ENCODE measurements at regions not wholly inside any gene's neighbourhood (a gene's known extent, or its start where the extent isn't known, plus 50 kb on each side); places are given as distances from the start of the nearest gene placed in this dataset.

DNA sequence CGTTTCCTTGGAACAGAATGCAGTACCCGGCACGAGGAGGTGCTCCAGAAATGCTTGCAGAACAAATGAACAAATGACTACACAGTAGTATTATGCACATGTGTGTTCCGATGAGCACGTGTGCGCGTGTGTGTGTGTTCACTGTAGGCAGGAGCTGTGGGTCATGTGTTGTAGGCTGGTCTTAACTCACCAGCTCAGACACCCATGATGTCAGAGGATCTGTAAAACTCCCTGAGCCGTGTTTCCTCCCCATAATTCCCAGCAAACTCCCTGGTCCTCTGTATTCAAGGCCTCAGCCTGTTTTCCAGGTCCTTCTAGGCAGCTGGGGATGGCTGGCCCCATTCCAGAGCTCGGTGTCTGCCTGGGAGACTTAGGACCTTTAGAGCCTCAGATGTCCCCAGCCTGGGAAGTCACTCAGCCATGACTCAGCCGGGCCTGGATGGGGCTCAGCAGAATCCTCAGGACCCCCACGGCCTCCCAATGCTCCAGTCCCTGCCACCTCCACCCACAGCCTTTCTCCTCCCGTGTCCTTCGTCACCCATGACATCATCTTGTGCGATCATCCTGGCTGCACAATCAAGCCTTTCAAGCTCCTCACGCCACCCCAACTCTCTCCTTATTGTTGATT lies 475.0 kb upstream of the SULF2 start:
- no peak for DNase-seq (ENCODE audit: extremely low spot score in 2 of 2)
- intact Hi-C loops (cut with DNase I), result no loop called here
- H3K4me1 ChIP-seq, result no peaks in the 10 kb centered on the region
- no peak for TF ChIP-seq POLR2AphosphoS5 (IDR thresholded peaks at IDR 0.05; ENCODE audit: insufficient read depth in 1 of 2, low read depth in 1 of 2)
- no peaks in the 10 kb centered on the region for H3K27me3 ChIP-seq
- H3K36me3 ChIP-seq, result no peaks in the 10 kb centered on the region
- no peak overlapping the region for H3K4me3 ChIP-seq
- no peak overlapping the region for H3K27ac ChIP-seq
- H3K9me3 ChIP-seq, result no peaks in the 10 kb centered on the region

DNA sequence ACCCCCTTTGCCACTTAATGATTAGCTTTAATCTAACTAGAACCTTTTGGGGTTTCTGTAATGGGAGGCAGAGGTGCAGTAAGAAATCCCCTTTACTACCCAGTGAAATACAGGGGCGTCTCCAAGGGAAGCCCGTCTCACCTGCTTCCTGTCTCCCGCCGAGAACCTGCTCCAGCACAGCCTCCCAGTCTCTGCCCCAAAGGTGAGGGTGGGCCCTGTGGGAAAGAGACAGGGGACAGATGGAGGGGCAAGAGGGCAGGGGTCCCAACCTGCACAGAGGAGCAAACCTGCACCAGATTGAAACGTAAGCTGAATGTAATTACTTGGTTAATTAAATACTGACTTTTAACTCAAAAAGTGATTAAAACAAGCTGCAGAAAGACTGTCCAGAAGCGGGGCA lies 474.2 kb upstream of the SULF2 start:
- Histone ChIP-seq H3K36me3 (no peaks in the 10 kb centered on the region), H3K27me3 (no peaks in the 10 kb centered on the region), H3K4me1 (no peaks in the 10 kb centered on the region), H3K9me3 (no peaks in the 10 kb centered on the region), H3K4me3 (no peak overlapping the region), H3K27ac (no peak overlapping the region)
- no peak for DNase-seq (ENCODE audit: extremely low spot score in 2 of 2)
- TF ChIP-seq POLR2A (IDR thresholded peaks at IDR 0.05) (no peak), POLR2AphosphoS5 (IDR thresholded peaks at IDR 0.05; ENCODE audit: insufficient read depth in 1 of 2, low read depth in 1 of 2) (no peak), CTCF (IDR thresholded peaks at IDR 0.05) (no peak)
- intact Hi-C loops (cut with DNase I), result no loop called here

DNA sequence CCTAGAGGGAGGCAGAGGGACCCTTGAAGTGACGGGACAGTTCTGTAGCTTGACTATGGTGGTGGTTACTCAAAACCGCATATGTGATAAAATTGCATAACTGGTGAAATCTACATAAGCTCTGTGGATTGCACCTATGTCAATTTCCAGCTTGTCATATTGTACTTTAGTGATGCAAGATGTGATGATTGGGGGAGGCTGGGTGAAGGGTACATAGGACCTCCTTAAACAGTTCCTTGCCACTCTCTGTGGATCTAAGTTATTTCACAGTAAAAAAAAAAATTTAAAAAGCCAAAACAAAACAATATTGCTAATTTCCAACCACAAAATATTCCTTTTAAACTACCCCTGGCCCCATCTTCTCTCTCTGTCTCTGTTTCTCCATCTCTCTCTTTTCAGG lies 472.6 kb upstream of the SULF2 start:
- no peaks in the 10 kb centered on the region for H3K36me3 ChIP-seq
- TF ChIP-seq POLR2AphosphoS5 (IDR thresholded peaks at IDR 0.05; ENCODE audit: insufficient read depth in 1 of 2, low read depth in 1 of 2), result no peak
- no peak for TF ChIP-seq POLR2A (IDR thresholded peaks at IDR 0.05)
- TF ChIP-seq CTCF (IDR thresholded peaks at IDR 0.05), result no peak
- no peaks in the 10 kb centered on the region for H3K9me3 ChIP-seq
- H3K27ac ChIP-seq, result no peak overlapping the region
- intact Hi-C loops (cut with DNase I), result no loop called here
- H3K4me3 ChIP-seq, result no peak overlapping the region
- no peaks in the 10 kb centered on the region for H3K27me3 ChIP-seq
- no peak for DNase-seq (ENCODE audit: extremely low spot score in 2 of 2)
- H3K4me1 ChIP-seq, result no peaks in the 10 kb centered on the region

GRCh38 chr20:48247961-48248360 lies 462.7 kb upstream of the SULF2 start:
- Histone ChIP-seq H3K27me3 (no peaks in the 10 kb centered on the region), H3K9me3 (no peaks in the 10 kb centered on the region), H3K4me3 (no peak overlapping the region), H3K36me3 (no peaks in the 10 kb centered on the region), H3K4me1 (no peaks in the 10 kb centered on the region), H3K27ac (no peak overlapping the region)
- TF ChIP-seq POLR2A (IDR thresholded peaks at IDR 0.05), result no peak
- no peak for DNase-seq (ENCODE audit: extremely low spot score in 2 of 2)
- intact Hi-C loops (cut with DNase I), result no loop called here

GRCh38 chr20:48246061-48246790 lies 460.9 kb upstream of the SULF2 start:
- H3K4me1 ChIP-seq, result no peaks in the 10 kb centered on the region
- no peaks in the 10 kb centered on the region for H3K27me3 ChIP-seq
- intact Hi-C loops (cut with DNase I), result no loop called here
- no peaks in the 10 kb centered on the region for H3K9me3 ChIP-seq
- no peak for TF ChIP-seq CTCF (IDR thresholded peaks at IDR 0.05)
- TF ChIP-seq POLR2AphosphoS5 (IDR thresholded peaks at IDR 0.05; ENCODE audit: insufficient read depth in 1 of 2, low read depth in 1 of 2), result no peak
- TF ChIP-seq POLR2A (IDR thresholded peaks at IDR 0.05), result no peak
- no peaks in the 10 kb centered on the region for H3K36me3 ChIP-seq
- H3K27ac ChIP-seq, result no peak overlapping the region
- no peak overlapping the region for H3K4me3 ChIP-seq
- no peak for DNase-seq (ENCODE audit: extremely low spot score in 2 of 2)

DNA sequence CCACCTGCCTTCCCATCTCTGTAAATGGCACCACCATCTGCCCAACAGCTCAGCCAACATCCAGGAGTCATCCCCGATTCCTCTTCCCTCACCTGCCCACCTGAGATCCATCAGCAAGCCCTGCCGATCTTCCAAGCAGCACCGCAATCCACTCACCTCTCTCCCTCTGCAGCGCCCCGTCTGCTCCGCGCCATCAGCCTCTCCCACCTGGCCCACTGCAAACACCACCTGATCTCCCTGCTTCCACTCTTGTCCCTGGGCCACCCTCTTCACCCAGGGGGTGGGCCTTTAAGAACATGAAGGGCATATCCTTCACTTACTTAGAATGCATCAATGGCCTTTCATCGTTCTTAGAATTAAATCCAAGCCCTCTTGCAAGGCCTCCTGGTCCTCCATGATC lies 457.3 kb upstream of the SULF2 start:
- DNase-seq (ENCODE audit: extremely low spot score in 2 of 2), result no peak

More for the DNA sequence above, 457.3 kb upstream of the SULF2 start:
- intact Hi-C loops (cut with DNase I), result no loop called here
- peaks cover 13% of the 10 kb centered on the region for H3K4me1 ChIP-seq
- H3K4me3 ChIP-seq, result no peak overlapping the region
- H3K36me3 ChIP-seq, result no peaks in the 10 kb centered on the region
- H3K27ac ChIP-seq, result no peak overlapping the region
- no peaks in the 10 kb centered on the region for H3K27me3 ChIP-seq
- H3K9me3 ChIP-seq, result no peaks in the 10 kb centered on the region
- TF ChIP-seq POLR2AphosphoS5 (IDR thresholded peaks at IDR 0.05; ENCODE audit: insufficient read depth in 1 of 2, low read depth in 1 of 2), result no peak
- no peak for TF ChIP-seq POLR2A (IDR thresholded peaks at IDR 0.05)
- TF ChIP-seq CTCF (IDR thresholded peaks at IDR 0.05), result no peak
